SW480 (cell line): ENCODE measurements at regions not wholly inside any gene's neighbourhood (a gene's known extent, or its start where the extent isn't known, plus 50 kb on each side); places are given as distances from the start of the nearest gene placed in this dataset.
"Not testable (repeated sequence)": the region's sequence is repeated elsewhere in the genome, so short reads cannot be mapped to it uniquely, and the experiment has no call there.

ENCODE experiments used
- DNase-seq: peaks from one replicate; pipeline ENCODE4 v3.0.0-alpha.2; 2016; ENCODE audit warnings: low spot score

DNA sequence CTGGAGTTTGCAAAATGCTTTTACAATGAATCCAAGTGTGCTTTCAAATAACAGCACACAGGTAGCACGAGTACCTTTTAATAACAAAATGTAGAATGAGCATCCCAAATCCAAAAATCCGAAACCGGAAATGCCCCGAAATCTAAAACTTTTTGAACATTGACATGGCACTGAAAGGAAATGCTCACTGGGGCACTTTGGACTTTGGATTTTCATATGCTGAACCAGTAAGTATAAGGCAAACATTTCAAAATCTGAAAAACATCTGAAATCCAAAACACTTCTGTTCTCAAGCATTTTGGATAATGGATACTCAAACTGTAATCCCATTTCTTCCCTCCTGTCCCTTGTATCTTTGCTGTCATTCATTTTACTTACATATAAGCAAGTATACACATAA lies 50.1 kb downstream of the GCNT4 start:
- DNase-seq, result no peak

DNA sequence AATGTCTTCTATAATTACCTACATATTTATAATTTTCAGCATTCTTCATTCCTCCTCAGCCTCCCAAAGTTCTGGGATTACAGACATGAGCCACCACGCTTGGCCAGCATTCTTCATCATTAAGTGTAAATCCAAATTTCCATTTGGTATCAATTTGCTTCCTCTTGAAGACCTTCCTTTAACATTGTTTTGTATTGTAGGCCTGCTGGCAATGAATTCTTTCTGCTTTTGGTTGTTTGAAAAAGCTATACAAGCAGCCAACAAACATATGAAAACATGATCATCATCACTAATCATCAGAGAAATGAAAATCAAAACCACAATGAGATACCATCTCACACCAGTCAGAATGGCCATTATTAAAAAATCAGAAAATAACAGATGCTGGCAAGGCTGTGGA lies 56.4 kb downstream of the GCNT4 start:
- DNase-seq, result no peak

DNA sequence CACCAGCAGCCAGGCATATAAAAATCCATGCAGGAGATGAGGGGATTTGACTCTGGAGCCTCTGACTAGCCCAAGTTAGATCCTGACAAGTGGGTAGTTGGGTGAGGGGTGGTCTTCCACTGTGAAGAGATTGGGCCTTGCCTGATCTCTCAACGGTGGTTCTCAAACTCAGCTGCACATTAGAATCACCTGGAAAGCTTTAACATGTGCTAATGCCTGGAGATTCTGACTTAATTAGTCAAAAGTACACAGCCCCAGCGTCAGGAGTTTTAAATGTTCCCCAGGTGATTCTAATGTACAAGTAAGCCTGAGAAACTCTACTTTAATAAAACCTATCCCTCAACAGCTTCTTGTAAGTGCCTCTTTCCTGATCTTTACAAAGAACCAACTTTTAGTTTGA lies 57.5 kb downstream of the GCNT4 start:
- no peak for DNase-seq

DNA sequence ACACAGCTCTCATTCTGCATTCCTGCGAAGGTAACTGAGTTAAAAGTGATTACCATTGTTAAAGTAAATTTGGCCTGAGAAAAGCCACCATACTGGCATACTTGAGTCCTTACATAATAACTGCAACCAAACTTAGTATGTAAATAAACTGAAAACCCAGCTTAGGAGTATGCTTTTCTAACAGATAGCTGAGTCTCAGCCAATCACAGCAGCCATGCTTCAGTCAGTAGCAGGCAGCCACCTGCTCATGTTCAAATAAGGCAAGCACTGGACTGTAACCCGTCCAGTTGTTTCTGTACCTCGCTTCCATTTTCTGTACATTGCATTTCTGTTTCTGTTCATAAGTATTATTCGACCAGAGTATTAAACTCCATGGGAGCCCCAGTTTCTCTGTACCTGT lies 58.6 kb downstream of the GCNT4 start:
- no peak for DNase-seq

DNA sequence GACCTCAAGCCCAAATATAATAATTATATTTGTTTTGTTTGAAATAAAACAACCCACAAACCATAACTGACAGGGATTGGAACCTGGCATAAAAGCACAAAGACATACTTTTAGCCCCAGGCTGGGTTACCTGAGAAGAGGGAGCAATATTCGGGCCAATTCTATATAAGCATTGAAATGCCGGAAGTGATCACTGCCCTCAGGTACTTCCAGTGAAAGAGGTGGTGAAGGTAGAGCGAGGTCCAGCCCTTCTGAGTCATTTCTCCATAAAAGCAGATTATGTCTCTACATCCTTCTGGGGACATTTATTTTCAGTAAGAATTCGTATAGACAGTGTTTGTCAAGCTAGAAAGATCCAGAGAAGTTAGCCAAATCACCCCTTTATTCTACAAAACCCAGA lies 59.6 kb downstream of the GCNT4 start:
- DNase-seq, result no peak

DNA sequence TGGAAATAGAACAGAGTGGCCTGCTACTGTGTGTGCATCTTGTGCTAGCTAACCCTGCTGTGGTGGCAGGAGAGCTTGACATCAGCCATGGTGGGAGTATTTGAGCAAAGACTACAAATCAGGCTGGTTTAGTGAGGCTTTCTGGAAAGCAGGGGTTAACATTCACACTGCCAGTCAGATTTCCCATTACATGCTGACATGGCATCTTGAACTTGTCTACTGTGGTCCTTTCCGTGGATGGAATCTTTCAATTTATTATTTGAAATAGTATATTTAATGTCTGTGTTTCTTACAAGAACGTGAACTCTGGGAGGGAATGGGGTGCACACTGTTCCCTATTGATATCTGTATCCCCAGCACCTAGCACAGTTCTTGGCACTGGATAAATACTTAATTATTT lies 60.8 kb downstream of the GCNT4 start:
- DNase-seq, result no peak

DNA sequence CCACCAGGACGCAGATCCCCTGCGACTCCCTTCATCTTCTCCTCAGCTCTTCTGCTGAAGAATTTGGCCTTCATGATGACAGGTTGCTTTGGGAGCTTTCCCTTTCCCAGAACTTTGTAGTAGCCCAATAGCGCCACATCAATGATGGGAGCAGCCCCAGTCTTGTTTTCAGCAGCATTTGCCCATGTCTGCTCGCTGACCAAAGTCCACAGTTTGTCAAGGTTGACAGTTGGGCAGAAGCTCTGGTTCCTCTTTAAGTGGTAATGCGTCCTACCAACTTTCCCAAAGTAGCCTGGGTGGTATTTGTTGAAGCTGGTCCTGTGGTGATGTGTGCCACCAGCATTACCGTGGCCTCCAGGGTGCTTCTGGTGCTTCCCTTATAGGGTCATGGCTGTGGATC lies 62.2 kb downstream of the GCNT4 start:
- no peak for DNase-seq

DNA sequence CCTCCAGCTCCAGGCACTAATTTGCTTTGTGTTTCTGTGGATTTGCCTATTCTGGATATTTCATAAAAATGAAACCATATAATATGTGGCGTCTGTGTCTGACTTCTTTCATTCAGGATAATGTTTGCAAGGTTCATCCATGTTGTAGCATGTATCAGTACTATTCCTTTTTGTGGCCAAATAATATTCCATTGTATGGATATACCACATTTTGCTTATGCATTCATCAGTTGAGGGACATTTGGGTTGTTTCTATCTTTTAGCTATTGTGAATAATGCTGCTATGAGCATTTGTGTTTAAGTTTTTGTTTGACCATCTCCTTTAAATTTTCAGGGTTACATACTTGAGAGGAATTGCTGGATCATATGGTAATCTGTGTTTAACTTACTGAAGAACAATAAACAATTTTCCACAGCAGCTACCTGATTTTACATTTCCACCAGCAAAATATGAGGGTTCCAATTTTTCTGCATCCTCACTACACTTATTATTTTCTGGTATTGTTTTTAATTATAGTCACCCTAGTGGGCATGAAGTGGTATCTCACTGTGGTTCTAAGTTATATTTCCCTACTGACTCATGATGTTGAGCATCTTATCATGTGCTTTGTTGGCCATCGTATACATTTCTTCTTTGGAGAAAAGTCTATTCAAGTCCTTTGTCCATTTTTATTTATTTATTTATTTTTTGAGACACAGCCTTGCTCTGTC lies 63.9 kb downstream of the GCNT4 start:
- DNase-seq, result no peak

DNA sequence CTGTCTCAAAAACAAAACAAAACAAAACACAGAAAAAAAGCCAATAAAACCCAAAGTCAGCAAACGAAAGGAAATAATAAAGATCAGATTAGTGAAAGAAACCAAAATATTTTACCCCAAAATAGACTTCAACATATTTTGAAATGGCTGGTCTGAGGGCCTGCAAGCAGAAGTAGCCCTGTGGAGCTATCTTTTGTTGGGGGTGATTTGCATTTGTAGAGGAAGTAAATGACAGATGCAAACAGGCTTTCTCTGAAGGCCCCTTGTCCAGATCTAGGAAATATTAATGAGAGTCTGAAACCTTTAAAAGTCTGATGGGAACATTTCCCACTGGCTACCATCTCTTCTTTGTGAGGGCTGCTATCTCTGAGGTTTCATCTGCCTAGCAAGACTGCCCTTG lies 74.0 kb downstream of the GCNT4 start:
- DNase-seq, result no peak

DNA sequence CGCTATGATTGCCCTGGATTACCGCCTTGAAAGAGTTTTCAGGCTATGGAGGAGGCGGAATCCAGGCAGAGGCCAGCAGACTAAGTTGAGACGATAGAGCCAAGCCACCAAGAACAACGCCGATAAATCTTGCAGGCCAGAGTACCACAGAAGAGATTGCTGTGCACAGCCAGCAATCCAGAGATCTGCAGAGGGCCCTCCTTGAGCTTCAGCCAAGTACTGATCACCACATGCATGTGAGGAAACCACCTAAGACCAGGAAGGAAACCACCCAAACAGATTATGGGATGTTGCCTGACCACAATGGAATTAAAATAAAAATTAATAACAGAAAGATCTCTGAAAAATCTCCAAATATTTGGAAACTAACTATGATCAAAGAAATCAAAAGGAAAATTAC lies 74.9 kb downstream of the GCNT4 start:
- DNase-seq, result no peak

DNA sequence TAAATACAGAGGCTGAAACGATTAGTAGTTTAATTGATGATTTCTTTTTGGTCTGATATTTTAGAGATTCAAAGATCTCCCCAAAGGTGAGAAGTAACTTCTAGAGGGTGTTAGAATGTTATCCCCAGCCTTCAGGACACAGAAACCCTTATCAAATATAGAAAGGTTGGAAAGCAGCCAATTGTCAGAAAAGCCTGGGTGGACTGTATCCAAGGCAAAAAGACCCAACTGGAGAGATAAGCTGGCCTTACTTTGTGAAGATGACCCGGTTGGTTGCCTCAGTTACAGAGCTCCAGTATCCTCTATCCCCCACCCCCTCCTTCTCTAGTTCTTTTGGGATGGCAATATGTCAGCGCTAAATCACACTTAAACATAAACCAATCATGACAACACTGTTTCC lies 75.7 kb downstream of the GCNT4 start:
- DNase-seq, result no peak

DNA sequence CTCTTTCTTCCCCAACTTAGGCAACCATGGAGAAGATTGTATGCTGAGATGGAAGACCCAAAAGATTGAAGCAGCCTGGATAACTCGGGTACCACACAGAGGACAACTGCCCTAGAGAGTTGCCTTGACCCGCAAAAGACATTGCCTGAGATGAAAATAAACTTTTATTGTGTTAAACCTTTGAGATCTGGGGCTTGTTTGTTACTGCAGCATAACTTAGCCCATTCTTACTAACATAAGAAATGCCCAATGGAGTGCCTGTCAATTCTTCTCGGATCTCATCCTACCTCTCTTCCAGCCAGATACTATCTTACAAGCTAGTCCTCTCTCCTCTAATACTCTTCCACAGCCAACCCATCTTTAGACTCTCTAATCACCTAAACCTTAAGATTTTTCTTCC lies 76.8 kb downstream of the GCNT4 start:
- DNase-seq, result no peak

DNA sequence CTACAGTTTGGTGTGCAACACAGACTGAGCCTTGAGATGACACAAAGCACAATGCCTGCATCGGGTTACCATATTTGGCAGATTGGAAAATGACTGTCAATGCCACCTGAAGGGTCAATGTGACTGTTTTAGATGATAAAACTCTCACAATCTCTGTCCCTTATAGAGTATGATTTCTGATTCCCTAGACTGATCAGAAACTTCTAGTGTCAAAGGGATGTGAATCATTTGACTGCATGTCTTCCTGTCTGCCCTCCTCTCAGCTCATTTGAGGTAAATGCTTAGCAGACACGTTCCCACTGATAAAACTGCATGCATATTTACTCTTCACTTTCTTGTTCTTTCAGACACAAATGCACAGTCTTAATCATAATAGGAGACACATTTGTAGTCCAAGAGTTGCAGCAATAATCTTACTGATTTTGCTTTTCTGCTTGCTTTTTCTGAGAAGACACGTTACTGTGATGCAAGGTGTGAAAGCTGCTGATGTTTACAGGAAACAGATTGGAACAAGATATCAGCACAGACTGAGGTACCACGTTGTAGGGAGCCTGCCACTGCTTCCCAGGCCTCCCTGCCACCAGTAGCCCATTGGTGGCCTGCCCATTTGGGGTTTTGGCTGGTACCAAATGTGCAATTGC lies 77.8 kb downstream of the GCNT4 start:
- DNase-seq, result no peak

DNA sequence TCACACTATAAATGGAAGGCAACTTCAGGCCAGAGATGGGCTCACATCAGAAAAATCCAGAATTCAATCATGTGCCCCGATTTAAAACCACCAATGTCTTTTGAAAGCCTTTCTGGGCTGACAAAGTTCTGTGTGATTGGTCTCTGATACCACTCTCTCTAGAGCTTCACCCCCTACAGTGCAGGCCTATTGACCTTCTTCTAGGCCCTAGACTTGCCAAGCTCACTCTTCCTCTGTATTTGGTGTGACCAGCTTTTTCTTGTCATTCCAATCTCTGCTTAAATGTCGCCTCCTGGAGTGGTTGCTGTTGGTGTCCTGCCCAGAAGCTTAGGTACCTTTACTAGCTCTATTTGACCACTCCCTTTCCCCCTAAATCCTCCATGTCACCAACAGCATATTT lies 78.7 kb downstream of the GCNT4 start:
- DNase-seq, result no peak

DNA sequence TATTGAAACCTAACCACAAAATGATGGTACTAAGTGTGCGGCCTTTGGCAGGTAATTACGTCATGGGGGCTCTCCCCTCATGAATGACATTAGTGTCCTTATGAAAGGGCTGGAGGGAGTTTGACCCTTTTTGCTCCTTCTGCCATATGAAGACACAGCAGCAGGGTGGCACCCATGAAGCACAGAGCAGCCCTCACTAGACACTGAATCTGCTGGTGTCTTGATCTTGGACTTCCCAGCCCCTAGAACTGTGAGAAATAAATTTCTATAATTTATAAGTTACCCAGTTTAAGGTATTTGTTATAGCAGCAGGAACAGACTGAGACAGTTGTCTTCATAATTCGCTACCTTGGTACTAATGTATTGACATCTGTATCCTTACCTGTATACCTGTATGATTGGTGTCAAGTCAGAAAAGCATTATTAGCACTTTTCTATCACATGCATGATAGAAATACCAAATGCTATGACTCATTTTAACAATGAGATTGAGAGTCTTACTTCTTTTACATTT lies 80.4 kb downstream of the GCNT4 start:
- no peak for DNase-seq

DNA sequence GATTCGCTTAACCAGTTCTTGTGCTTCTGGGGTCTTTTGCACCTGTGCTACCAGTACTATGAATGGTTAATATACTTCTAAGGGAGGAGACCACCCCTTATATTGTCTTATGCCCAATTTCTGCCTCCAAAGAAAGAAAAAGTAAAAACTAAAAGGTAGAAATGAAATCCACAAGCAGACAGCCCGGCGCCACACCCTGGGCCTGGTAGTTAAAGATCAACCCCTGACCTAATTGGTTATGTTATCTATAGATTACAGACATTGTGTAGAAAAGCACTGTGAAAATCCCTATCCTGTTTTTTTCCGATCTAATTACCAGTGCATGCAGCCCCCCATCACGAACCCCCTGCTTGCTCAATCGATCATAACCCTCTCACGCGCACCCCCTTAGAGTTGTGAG lies 81.5 kb downstream of the GCNT4 start:
- DNase-seq, result not testable (repeated sequence)

DNA sequence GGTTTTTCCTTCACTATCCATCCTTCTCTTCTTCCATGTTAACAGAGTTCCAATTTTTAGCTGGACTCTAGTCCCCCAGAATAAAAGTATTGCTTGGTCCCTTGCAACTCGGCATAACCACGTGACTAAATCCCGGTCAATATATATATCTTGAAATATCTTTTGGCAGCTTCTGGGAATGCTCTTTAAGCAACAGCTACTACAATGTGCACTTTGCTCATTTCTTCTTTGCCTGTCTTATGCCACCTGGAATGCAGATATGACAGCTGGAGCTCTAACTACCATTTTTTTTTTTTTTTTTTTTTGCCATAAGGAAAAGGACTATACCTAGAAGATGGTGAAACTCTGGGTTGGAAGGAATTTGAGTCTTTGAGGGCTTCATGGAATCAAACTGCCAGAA lies 82.6 kb downstream of the GCNT4 start:
- no peak for DNase-seq

DNA sequence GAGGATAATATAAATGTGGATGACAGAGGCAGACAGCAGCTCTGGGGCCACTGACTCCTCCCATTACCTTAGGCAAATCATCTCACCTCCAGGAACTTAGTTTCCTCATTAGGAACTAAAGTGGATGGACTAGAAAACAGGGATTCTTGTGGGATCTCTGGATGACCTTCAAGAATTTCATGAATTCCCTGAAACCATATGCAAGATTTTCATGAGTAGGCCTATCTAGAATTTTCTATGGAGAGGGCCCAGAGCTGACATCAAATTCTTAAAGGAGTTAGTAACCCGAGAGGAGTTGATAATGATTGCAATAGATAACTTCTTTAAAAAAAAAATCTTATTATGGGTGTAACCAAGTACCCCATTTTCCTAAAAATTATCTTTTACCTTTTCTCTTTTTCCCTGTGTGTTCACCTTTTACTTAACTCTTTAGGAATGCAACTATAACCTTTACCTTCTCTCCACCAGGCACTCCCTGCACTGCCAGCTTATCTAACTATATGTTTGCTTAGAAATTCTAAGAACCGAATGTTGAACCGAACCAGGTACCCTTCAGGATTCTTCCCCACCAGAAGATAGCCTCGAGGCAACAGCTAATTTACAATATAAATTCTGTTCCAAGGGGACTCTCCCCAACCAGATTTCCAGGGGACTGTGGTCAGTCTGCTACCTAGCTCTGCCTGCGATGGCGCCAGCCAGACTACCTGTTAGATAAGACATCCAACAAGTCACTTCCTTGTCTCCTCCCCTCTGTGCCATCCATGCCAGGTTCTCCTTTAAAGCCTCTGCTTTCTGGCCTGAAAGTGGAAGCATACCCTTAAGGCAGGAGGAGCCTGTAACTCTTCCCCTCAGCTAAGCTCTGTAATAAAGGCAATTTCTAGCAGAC lies 86.0 kb downstream of the GCNT4 start:
- DNase-seq, result no peak

DNA sequence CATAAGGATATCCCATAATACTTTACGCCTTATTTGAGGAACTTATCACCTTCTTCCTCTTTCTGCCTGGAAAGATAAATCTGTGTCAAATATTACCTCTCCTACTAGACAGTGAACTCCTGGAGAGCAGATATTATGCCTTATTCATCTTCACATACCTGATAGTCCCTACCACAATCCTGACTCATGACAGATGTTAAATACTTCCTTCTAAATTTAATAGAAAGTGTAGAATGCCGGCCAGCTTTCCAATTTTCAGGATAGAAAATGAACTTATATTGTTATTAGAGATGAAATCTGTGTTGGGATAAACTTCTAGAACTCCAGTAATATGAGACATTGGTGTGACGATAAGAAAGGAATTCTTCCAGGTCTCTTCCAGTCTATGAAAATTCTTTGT lies 89.0 kb downstream of the GCNT4 start:
- no peak for DNase-seq

DNA sequence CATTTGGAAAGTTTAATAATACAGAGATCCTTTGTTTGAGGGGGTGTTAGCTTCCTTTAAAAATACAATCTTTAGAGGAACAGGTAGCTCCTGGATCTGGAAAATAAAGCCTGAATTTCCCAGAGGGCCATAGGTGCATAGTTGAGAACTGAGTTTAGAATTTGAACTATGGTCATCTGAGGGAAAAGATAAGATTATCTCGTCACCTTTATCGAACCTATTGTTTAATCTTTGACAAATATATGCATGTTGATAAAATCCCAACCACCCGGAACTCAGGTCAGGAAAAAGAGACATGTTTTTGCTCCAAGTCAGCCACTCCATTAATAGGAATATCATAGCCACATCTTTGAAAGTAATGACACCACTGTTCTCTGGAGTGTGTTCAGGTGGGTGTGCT lies 91.7 kb upstream of the FAM169A start:
- DNase-seq, result no peak

DNA sequence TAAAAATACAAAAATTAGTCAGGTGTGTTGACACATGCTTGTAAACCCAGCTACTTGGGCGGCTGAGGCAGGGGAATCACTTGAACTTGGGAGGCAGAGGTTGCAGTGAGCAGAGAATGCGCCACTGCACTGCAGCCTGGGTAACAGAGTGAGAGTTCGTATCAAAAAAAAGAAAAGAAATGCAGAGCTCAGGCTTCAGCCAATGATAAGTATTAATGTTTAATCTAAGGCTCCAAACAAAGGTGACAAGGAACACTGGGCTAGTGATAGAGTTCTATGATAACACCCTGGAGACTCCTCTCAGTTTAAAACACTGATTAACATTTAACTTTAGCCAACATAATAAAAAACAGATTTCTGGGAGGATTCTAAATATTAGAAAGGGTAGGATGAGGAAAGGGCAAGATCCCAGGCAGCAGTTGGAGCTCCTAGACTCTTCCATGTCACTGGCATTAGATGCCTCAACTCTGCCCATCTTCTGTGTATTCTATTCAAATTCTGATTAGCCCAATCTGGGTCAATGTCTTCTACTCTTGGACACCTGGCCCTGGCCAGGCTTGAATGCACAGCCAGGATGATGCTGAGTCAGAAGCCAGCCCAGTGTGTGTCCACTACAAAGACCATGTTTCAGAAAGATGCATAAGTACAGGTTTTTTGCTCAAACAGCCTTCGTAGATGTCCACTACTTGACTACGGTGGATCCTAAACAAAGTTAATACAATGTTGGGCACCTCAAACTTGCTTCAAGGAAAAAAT lies 91.0 kb upstream of the FAM169A start:
- no peak for DNase-seq

DNA sequence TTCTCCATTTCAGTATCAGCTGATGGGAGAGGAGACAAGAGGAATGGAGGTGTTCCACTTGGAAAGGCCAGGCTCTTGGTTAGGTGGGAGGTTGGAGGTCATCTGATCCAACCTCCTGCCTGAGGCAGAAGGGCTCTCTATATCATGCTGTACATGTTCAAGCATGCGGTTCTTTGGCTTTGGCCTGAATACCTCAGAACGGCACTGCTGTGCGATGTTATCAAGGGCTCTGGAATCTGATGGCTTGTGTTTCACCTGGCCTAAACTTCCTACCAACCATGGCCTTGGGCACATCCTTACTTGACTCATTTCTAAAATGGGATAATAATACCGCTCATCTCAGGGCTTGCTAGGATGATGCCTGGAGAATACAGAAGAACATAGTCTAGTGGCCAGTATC lies 90.1 kb upstream of the FAM169A start:
- DNase-seq, result no peak
